ENCODE measurements at regions not wholly inside any gene's neighbourhood (a gene's known extent, or its start where the extent isn't known, plus 50 kb on each side); places are given as distances from the start of the nearest gene placed in this dataset.

GRCh38 chr3:164155400-164155799, 922.9 kb downstream of the SI start:
- no peak overlapping the region for H3K27ac ChIP-seq (ENCODE audit: low read depth in 1 of 2, low read length in 2 of 2)
- no peak for DNase-seq
- H3K27me3 ChIP-seq (ENCODE audit: control insufficient read depth in 2 of 2, insufficient read depth in 2 of 2, low read length in 2 of 2), result no peaks in the 10 kb centered on the region
- no peak overlapping the region for H3K4me2 ChIP-seq (replicated peaks; ENCODE audit: extremely low read depth, low read length, poor library complexity, severe bottlenecking)
- WGBS (ENCODE audit: insufficient coverage), result no CpG with 5 or more reads among the region's 1 CpG
- no peaks in the 10 kb centered on the region for H3K36me3 ChIP-seq (replicated peaks in 1 of 2; ENCODE audit: control insufficient read depth in 1 of 2, insufficient read depth in 2 of 2, low read length in 2 of 2)
- peaks cover 0 to 4% of the 10 kb centered on the region in 2 donors for H3K9me3 ChIP-seq (replicated peaks in 1 of 2; ENCODE audit: control insufficient read depth in 1 of 2, insufficient read depth in 1 of 2, low read length in 2 of 2)
- no peak overlapping the region for H2AFZ ChIP-seq (ENCODE audit: insufficient read depth, low read depth, low read length, poor library complexity, severe bottlenecking)
- H3K4me3 Mint-ChIP-seq, result no peak overlapping the region
- H3K9me3 Mint-ChIP-seq, result peaks cover 0 to 7% (median 2%) of the 10 kb centered on the region in 7 donors
- no peak overlapping the region for H3K4me3 ChIP-seq (replicated peaks in 1 of 3; ENCODE audit: low read depth in 2 of 3, low read length in 3 of 3)
- H3K27ac Mint-ChIP-seq, result no peak overlapping the region
- intact Hi-C loops (cut with micrococcal nuclease), result no loop called here
- peaks cover 0 to 2% (median 0%) of the 10 kb centered on the region in 3 donors for H3K27me3 Mint-ChIP-seq (ENCODE audit: low read depth in 3 of 3)
- no peaks in the 10 kb centered on the region for H3K4me1 Mint-ChIP-seq
- H4K20me1 ChIP-seq (ENCODE audit: insufficient read depth, low read length), result no peaks in the 10 kb centered on the region
- no peaks in the 10 kb centered on the region for H3K4me1 ChIP-seq (ENCODE audit: control insufficient read depth in 1 of 2, insufficient read depth in 2 of 2, low read length in 2 of 2)
- no peak for TF ChIP-seq CTCF (IDR thresholded peaks at IDR 0.05)
- H3K36me3 Mint-ChIP-seq, result no peaks in the 10 kb centered on the region
- no peaks in the 10 kb centered on the region for H3K79me2 ChIP-seq (ENCODE audit: insufficient read depth, low read length)
- no peak overlapping the region for H3K9ac ChIP-seq (ENCODE audit: insufficient read depth, low read length, poor library complexity, severe bottlenecking)

- H2AFZ ChIP-seq (ENCODE audit: insufficient read depth, low read depth, low read length, poor library complexity, severe bottlenecking), result no peak overlapping the region
- intact Hi-C loops (cut with micrococcal nuclease), result no loop called here
- Mint-ChIP-seq H3K4me1 (no peaks in the 10 kb centered on the region), H3K27me3 (ENCODE audit: low read depth in 3 of 3) (no peaks in the 10 kb centered on the region), H3K36me3 (no peaks in the 10 kb centered on the region), H3K27ac (no peak overlapping the region), H3K9me3 (peaks cover 5 to 21% (median 13%) of the 10 kb centered on the region in 7 donors), H3K4me3 (no peak overlapping the region)
- H3K27ac ChIP-seq (ENCODE audit: low read depth in 1 of 2, low read length in 2 of 2), result no peak overlapping the region
- no peaks in the 10 kb centered on the region for H4K20me1 ChIP-seq (ENCODE audit: insufficient read depth, low read length)
- H3K4me1 ChIP-seq (ENCODE audit: control insufficient read depth in 1 of 2, insufficient read depth in 2 of 2, low read length in 2 of 2), result no peaks in the 10 kb centered on the region
- H3K4me3 ChIP-seq (replicated peaks in 1 of 3; ENCODE audit: low read depth in 2 of 3, low read length in 3 of 3), result no peak overlapping the region
- no CpG with 5 or more reads among the region's 2 CpGs for WGBS (ENCODE audit: insufficient coverage)
- no peaks in the 10 kb centered on the region for H3K79me2 ChIP-seq (ENCODE audit: insufficient read depth, low read length)
- no peak for DNase-seq
- no peak overlapping the region for H3K4me2 ChIP-seq (replicated peaks; ENCODE audit: extremely low read depth, low read length, poor library complexity, severe bottlenecking)
- peaks cover 28 to 38% of the 10 kb centered on the region in 2 donors for H3K9me3 ChIP-seq (replicated peaks in 1 of 2; ENCODE audit: control insufficient read depth in 1 of 2, insufficient read depth in 1 of 2, low read length in 2 of 2)
- no peaks in the 10 kb centered on the region for H3K36me3 ChIP-seq (replicated peaks in 1 of 2; ENCODE audit: control insufficient read depth in 1 of 2, insufficient read depth in 2 of 2, low read length in 2 of 2)
- no peak overlapping the region for H3K9ac ChIP-seq (ENCODE audit: insufficient read depth, low read length, poor library complexity, severe bottlenecking)
- TF ChIP-seq CTCF (IDR thresholded peaks at IDR 0.05), result no peak
- no peaks in the 10 kb centered on the region for H3K27me3 ChIP-seq (ENCODE audit: control insufficient read depth in 2 of 2, insufficient read depth in 2 of 2, low read length in 2 of 2)
These were observed 933.5 kb downstream of the SI start for GRCh38 chr3:164144824-164145223.

All from CD14-positive monocyte (primary cell).